ENCODE measurements at regions not wholly inside any gene's neighbourhood (a gene's known extent, or its start where the extent isn't known, plus 50 kb on each side); places are given as distances from the start of the nearest gene placed in this dataset.
A peak's percentile ranks its signal among the peaks of the same experiment; 100 is the strongest.

GRCh38 chr18:40431071-40431985 is 1523.7 kb upstream of the PIK3C3 start:
- no peak for DNase-seq (ENCODE audit: low spot score)
- in situ Hi-C loops (cut with HindIII; ENCODE audit: low sequenced_read_pairs), result no loop called here

- in situ Hi-C loops (cut with HindIII; ENCODE audit: low sequenced_read_pairs), result no loop called here
- DNase-seq (ENCODE audit: low spot score), result peak; percentile 72
Measured at GRCh38 chr18:40423291-40423690, 1531.7 kb upstream of the PIK3C3 start.

GRCh38 chr18:40420675-40421074 is 1534.4 kb upstream of the PIK3C3 start:
- in situ Hi-C loops (cut with HindIII; ENCODE audit: low sequenced_read_pairs), result no loop called here
- no peak for DNase-seq (ENCODE audit: low spot score)

- DNase-seq (ENCODE audit: low spot score), result no peak
- in situ Hi-C loops (cut with HindIII; ENCODE audit: low sequenced_read_pairs), result no loop called here
Measured at GRCh38 chr18:40417501-40417900, 1537.5 kb upstream of the PIK3C3 start.

- in situ Hi-C loops (cut with HindIII; ENCODE audit: low sequenced_read_pairs), result no loop called here
- DNase-seq (ENCODE audit: low spot score), result no peak
Measured at GRCh38 chr18:40415821-40416220, 1539.2 kb upstream of the PIK3C3 start.

- DNase-seq (ENCODE audit: low spot score), result no peak
- in situ Hi-C loops (cut with HindIII; ENCODE audit: low sequenced_read_pairs), result no loop called here
Measured at GRCh38 chr18:40415176-40415791, 1539.8 kb upstream of the PIK3C3 start.

GRCh38 chr18:40414155-40414754 is 1540.8 kb upstream of the PIK3C3 start:
- no peak for DNase-seq (ENCODE audit: low spot score)
- in situ Hi-C loops (cut with HindIII; ENCODE audit: low sequenced_read_pairs), result no loop called here

- DNase-seq (ENCODE audit: low spot score), result peak; percentile 77
- in situ Hi-C loops (cut with HindIII; ENCODE audit: low sequenced_read_pairs), result no loop called here
Measured at GRCh38 chr18:40413160-40413559, 1541.9 kb upstream of the PIK3C3 start.

- no peak for DNase-seq (ENCODE audit: low spot score)
- in situ Hi-C loops (cut with HindIII; ENCODE audit: low sequenced_read_pairs), result no loop called here
Measured at GRCh38 chr18:40412410-40412809, 1542.6 kb upstream of the PIK3C3 start.

- in situ Hi-C loops (cut with HindIII; ENCODE audit: low sequenced_read_pairs), result no loop called here
- DNase-seq (ENCODE audit: low spot score), result no peak
Measured at GRCh38 chr18:40407909-40408308, 1547.1 kb upstream of the PIK3C3 start.

GRCh38 chr18:40404284-40404683 is 1550.8 kb upstream of the PIK3C3 start:
- in situ Hi-C loops (cut with HindIII; ENCODE audit: low sequenced_read_pairs), result no loop called here
- DNase-seq (ENCODE audit: low spot score), result no peak

GRCh38 chr18:40402052-40402451 is 1553.0 kb upstream of the PIK3C3 start:
- no peak for DNase-seq (ENCODE audit: low spot score)
- in situ Hi-C loops (cut with HindIII; ENCODE audit: low sequenced_read_pairs), result no loop called here

- no peak for DNase-seq (ENCODE audit: low spot score)
Measured at GRCh38 chr18:40388121-40388520, 1566.9 kb upstream of the PIK3C3 start.

GRCh38 chr18:40387130-40387787 is 1567.8 kb upstream of the PIK3C3 start:
- no peak for DNase-seq (ENCODE audit: low spot score)
- in situ Hi-C loops (cut with HindIII; ENCODE audit: low sequenced_read_pairs), result no loop called here

More at GRCh38 chr18:40388121-40388520, 1566.9 kb upstream of the PIK3C3 start:
- in situ Hi-C loops (cut with HindIII; ENCODE audit: low sequenced_read_pairs), result no loop called here

GRCh38 chr18:40382197-40382596 is 1572.8 kb upstream of the PIK3C3 start:
- no peak for DNase-seq (ENCODE audit: low spot score)
- in situ Hi-C loops (cut with HindIII; ENCODE audit: low sequenced_read_pairs), result no loop called here

- in situ Hi-C loops (cut with HindIII; ENCODE audit: low sequenced_read_pairs), result no loop called here
- DNase-seq (ENCODE audit: low spot score), result no peak
Measured at GRCh38 chr18:40380686-40381439, 1574.2 kb upstream of the PIK3C3 start.

GRCh38 chr18:40375837-40376236 is 1579.2 kb upstream of the PIK3C3 start:
- DNase-seq (ENCODE audit: low spot score), result no peak
- in situ Hi-C loops (cut with HindIII; ENCODE audit: low sequenced_read_pairs), result no loop called here

GRCh38 chr18:40371673-40372072 is 1583.4 kb upstream of the PIK3C3 start:
- in situ Hi-C loops (cut with HindIII; ENCODE audit: low sequenced_read_pairs), result no loop called here
- DNase-seq (ENCODE audit: low spot score), result no peak

GRCh38 chr18:40367576-40367975 is 1587.5 kb upstream of the PIK3C3 start:
- DNase-seq (ENCODE audit: low spot score), result no peak
- in situ Hi-C loops (cut with HindIII; ENCODE audit: low sequenced_read_pairs), result no loop called here

Measured in G401 (cell line).